Left renal pelvis (tissue), 4 donors: ENCODE measurements at regions not wholly inside any gene's neighbourhood (a gene's known extent, or its start where the extent isn't known, plus 50 kb on each side); places are given as distances from the start of the nearest gene placed in this dataset.
A peak's percentile ranks its signal among the peaks of the same experiment; 100 is the strongest.
"Not testable (repeated sequence)": the region's sequence is repeated elsewhere in the genome, so short reads cannot be mapped to it uniquely, and the experiment has no call there.

Experiments
- DNase-seq, 4 donors: peaks; one replicate each; pipeline ENCODE4 v3.0.0-alpha.2; 2013; ENCODE audit warnings: low read depth in 4 of 4, low spot score in 3 of 4

- DNase-seq = no peak
Observed at GRCh38 chr3:99586701-99587100, 51.7 kb upstream of the COL8A1 start.

- no peak for DNase-seq
Observed at GRCh38 chr3:99579965-99580364, 58.4 kb upstream of the COL8A1 start.

GRCh38 chr3:99579246-99579645 lies 59.1 kb upstream of the COL8A1 start:
- DNase-seq = no peak

- no peak for DNase-seq
Observed at GRCh38 chr3:99578339-99578970, 59.9 kb upstream of the COL8A1 start.

- no peak for DNase-seq
Observed at GRCh38 chr3:99576904-99577559, 61.4 kb upstream of the COL8A1 start.

GRCh38 chr3:99575683-99576082 lies 62.7 kb upstream of the COL8A1 start:
- DNase-seq = no peak

- no peak for DNase-seq
Observed at GRCh38 chr3:99570061-99570460, 68.3 kb upstream of the COL8A1 start.

GRCh38 chr3:99568663-99569335 lies 69.6 kb upstream of the COL8A1 start:
- DNase-seq = no peak

- DNase-seq = no peak
Observed at GRCh38 chr3:99565331-99565730, 73.1 kb upstream of the COL8A1 start.

GRCh38 chr3:99562990-99563607 lies 75.3 kb upstream of the COL8A1 start:
- DNase-seq = no peak

GRCh38 chr3:99562138-99562537 lies 76.3 kb upstream of the COL8A1 start:
- DNase-seq = peak in 1 of 4 donors; percentile 30

- DNase-seq = no peak
Observed at GRCh38 chr3:99561056-99561455, 77.3 kb upstream of the COL8A1 start.

GRCh38 chr3:99559196-99559595 lies 79.2 kb upstream of the COL8A1 start:
- no peak for DNase-seq

- DNase-seq = not testable (repeated sequence)
Observed at GRCh38 chr3:99555885-99556284, 82.5 kb upstream of the COL8A1 start.

GRCh38 chr3:99551520-99551919 lies 86.9 kb upstream of the COL8A1 start:
- no peak for DNase-seq

GRCh38 chr3:99549957-99550603 lies 88.3 kb upstream of the COL8A1 start:
- DNase-seq = no peak

GRCh38 chr3:99549220-99549619 lies 89.2 kb upstream of the COL8A1 start:
- no peak for DNase-seq

GRCh38 chr3:99548674-99549073 lies 89.7 kb upstream of the COL8A1 start:
- DNase-seq = no peak

- DNase-seq = no peak
Observed at GRCh38 chr3:99545941-99546580, 92.3 kb upstream of the COL8A1 start.

GRCh38 chr3:99544786-99545281 lies 93.6 kb upstream of the COL8A1 start:
- no peak for DNase-seq
